Tongue (tissue), 1 donor: ENCODE measurements at regions not wholly inside any gene's neighbourhood (a gene's known extent, or its start where the extent isn't known, plus 50 kb on each side); places are given as distances from the start of the nearest gene placed in this dataset.
"Not testable (repeated sequence)": the region's sequence is repeated elsewhere in the genome, so short reads cannot be mapped to it uniquely, and the experiment has no call there.

Source experiments
- DNase-seq: peaks from one replicate; pipeline ENCODE4 v3.0.0-alpha.2; 2015

DNA sequence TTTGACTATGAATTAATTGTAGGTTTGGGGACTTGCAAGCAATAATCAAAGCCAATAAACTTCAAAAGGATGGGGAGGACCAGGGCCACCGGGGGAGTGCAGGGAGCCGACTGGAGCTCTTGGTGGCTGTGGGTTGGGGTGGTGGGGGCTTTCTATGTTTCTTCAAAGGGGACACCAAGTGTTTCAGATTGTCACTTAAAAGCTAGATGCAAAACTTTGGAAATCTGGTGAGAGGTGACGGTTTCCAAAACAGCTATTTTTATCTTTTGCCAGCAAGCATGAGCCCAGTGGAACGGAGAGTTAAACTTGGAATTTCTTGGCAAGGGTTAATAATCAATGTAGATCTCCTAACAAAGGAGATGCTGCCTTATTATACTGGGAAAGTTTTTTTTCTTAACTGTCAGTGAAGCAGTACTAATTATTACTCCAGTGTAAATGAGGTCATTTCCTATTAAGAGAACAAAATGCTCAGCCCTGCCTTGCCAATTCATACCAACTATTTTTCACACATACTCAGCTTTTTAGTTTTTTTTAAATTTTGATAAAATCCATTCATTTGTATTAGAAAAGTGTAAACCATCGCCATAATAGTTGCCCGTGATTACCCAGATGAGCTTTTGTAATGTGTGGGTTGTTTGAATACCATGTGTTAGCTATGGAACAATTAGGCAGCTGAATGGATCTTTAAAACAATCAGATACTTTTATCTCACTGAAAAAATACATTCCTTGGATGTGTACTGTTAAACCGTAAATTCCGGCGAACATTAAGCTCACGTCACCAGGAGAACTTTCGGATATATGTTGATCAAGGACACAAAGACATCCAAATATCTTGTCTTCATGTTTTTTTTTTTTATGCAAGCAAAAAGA, 95.9 kb upstream of the ZNF536 start:
- no peak for DNase-seq

GRCh38 chr19:30276883-30277280, 95.3 kb upstream of the ZNF536 start:
- DNase-seq = no peak

- no peak for DNase-seq
These were observed 94.0 kb upstream of the ZNF536 start for GRCh38 chr19:30277941-30278881.

- DNase-seq = no peak
These were observed 93.3 kb upstream of the ZNF536 start for GRCh38 chr19:30278882-30279254.

DNA sequence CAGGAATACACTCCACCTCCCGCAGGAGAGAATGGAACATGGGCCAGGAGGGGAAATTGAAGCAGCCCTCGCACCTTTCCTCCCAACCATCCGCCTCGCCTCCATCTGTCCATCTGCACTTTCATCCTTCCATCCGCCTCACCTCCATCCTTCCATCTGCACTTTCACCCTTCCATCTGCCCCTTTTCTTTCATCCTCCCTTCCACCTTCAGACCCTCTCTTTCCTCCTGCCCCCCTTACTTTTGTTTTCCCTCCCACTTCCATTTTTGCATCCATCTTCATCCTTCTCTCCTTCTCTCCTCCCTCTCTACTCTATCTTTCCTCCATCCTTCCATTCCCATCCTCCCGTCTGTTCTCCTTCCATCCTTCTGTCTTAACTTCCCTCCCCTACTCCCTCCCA, 92.2 kb upstream of the ZNF536 start:
- no peak for DNase-seq

DNA sequence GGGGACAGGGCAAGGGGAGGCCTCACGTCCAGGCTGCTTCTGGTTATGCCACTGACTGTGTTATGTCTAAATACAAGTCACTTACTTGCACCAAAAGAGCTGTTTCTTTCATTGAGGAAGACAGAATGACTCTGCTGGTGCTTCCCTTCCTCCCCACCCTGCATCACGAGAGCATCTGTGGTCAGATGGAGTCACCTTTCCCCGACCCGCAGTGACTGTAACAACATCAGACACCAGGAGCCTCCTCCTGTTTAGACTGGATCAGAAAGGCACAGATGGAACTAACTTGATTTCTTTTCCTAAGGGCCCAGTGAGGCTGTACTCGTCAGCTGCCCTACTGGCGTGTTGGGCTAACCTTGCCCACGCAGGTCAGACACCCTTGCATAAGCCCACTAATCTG, 90.3 kb upstream of the ZNF536 start:
- no peak for DNase-seq

DNA sequence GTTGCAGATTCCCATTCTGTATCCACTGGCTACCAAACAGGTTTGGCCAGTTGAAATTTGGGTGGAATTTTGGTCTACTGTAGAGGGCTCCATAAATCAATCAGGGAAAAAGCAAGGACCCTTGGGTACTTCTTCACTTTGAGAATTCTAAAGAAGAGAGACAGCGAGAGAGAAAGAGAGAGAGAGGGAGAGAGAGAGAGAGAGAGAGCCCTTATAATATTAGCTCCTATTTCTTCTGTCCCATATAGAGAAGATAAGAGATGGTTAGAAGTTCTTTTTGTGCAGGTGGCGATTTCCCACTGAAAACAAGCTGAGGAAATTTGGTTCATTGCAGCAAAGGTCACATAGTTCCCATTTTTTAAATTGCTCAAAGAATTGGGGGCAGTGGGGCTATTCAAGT, 88.6 kb upstream of the ZNF536 start:
- DNase-seq = no peak

DNA sequence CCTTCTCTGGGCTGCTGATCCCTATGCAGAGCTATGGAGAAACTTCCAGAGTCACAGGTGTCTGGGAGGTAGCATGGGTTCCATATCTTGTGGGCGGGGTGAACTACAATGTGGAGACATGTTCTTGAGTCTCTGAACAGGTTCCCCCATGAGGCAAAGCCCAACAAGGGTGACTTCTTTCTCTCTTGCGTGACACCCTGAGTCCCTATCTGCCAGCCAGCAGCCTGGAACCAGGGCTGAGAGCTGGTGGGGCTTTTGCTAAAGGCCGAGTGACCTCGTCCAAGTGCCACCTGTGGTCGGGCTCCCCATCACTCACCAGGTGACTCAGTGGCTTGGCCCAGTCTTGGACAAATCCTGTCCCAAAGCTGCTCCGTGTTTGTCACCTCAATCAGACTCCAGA, 88.0 kb upstream of the ZNF536 start:
- no peak for DNase-seq

- DNase-seq = no peak
These were observed 87.3 kb upstream of the ZNF536 start for GRCh38 chr19:30284885-30285284.

DNA sequence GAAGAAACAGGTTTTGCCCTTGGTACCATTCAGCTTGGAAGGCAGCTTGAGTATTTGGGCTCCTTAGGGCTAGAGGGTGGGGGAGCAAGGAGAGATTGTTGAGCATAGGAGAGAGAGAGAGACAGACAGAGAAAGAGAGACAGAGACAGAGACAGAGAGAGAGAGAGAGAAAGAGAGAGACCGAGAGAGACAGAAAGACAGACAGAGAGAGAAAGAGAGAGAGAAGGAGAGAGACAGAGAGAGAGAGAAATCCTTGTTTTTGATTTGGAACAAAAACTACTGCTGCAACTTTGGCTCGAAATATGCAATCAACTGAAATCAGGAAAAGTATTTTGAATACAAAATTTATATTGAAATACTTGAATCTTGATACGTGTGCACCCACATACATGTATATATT, 85.8 kb upstream of the ZNF536 start:
- DNase-seq = no peak

- DNase-seq = no peak
These were observed 84.9 kb upstream of the ZNF536 start for GRCh38 chr19:30287259-30287658.

DNA sequence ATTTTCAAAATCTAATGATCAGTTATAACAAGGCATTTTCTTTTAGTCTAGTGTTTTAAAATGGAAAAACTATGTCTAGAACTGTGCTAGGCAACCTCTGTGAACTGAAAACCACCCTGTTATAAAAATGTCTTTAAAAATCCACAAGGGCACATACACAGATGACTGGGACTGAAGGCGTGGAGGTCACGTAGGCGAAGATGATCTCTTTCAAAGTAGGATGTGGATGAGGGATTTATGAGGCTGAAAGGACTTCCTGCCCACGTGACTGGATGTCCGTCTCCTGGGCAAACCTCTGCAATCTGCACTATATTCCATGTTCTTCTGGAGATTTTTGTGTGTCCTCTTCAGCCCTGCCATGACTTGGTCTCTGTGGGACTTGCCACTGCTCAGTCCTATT, 84.2 kb upstream of the ZNF536 start:
- DNase-seq = no peak

GRCh38 chr19:30288911-30289310, 83.3 kb upstream of the ZNF536 start:
- DNase-seq = no peak

GRCh38 chr19:30289336-30289735, 82.8 kb upstream of the ZNF536 start:
- no peak for DNase-seq

GRCh38 chr19:30290805-30291204, 81.4 kb upstream of the ZNF536 start:
- not testable (repeated sequence) for DNase-seq

DNA sequence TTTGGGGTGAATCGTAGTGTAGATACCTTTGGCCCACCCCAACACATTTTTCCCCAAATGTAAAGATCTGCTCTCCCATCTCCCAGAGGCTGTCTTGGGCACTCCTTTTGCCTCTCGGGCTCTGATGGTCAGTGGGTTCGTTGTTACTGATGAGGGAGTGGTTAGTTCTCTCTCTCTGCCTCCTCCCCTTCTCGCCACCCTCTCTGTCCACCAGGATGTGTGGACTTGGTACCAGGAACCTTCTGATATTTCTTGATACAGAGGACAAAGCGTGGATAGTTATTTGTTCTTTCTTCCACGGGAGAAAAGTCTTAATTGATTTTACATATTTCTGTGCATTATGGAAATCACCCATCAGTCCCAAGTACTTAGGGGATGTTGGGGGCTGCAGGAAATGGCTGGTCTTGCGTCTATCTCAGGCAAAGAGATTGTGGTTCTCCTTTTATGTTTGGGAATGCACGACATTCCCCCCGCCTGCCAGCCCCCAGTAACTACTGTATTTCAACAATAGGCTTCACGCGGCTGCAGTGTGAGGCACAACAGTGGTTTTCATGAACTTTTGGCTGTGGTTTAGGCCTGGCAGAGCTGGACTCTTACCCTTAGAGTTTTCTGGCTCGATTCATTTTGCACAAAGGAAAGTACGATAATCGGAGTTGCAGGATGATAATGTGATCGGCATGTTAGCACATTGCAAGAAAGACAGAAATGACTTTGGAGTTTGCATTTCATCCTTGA, 79.0 kb upstream of the ZNF536 start:
- DNase-seq = no peak

DNA sequence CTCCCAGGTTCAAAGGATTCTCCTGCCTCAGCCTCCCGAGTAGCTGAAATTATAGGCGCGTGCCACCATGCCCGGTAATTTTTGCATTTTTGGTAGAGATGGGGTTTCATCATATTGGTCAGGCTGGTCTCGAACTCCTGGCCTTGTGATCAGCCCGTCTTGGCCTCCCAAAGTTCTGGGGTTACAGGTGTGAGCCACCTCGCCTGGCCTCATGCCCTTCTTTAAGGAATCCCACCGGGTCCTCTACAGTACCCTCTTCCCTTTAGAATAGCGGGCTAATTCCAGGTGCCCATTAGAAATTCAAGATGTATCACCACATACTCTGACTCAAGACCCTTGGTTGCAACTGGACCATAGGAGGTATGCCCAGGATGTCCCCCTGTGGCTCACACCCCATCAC, 74.2 kb upstream of the ZNF536 start:
- DNase-seq = no peak

DNA sequence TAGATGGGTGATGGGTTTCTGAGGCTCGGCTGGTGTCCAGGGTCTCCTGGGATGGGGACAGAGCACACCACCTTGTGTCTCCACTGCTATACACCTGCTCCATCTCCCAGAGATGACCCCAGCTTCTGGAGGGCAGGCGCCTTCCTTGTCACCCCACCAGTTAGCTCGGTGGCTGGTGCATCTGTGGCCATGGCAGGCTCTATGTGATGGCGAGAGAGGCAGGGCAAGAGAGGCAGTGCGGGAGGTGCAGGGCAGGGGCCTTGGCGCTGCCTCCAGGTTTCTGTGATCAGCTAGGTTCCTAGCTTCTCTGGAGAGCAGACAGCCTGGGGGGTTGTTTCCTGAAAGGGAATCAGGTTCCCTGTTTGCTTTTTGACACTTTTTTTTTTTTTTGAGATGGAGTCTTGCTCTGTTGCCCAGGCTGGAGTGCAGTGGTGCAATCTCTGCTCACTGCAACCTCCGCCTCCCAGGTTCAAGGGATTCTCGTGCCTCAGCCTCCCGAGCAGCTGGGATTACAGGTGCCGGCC, 69.0 kb upstream of the ZNF536 start:
- no peak for DNase-seq

- DNase-seq = no peak
These were observed 67.6 kb upstream of the ZNF536 start for GRCh38 chr19:30304540-30304939.

GRCh38 chr19:30305346-30306060, 66.7 kb upstream of the ZNF536 start:
- no peak for DNase-seq

DNA sequence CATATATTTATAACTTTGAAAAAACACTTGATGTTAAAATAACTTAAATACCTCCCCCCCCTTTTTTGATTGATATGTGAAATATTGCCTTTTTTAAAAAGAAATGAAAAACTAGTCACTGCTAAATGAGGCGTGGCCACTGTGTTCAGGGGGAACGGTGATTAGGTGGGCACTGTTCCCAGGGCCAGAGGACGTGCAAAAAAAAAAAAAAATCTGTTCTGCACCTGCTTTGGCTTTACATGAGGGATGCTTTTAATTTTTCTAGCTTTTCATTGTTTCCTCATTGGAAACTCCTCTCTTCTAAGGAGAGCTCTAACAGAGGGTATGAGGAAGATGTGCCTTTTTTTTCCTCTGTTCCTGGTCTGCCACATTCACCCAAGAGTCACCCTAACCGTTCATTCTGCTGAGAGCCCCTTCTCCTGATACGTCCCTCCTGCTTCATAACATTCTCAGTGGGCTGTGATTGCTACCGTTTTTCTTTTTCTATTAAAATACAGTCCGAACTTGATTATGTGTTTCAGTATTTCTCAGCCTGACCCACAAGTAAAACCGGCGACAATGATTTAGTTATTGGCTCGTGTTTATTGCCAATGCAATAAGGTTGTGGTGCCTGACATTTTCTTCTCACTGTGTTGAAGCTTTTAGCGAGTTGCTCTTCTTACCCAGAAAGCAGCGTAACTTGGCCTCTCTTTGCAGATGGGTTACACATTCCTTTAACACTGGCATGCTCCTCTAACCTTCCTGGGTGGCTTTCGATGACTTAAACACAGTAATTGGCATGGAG, 64.8 kb upstream of the ZNF536 start:
- peak; percentile 40 for DNase-seq
